Eye (tissue), 1 donor: ENCODE measurements at regions not wholly inside any gene's neighbourhood (a gene's known extent, or its start where the extent isn't known, plus 50 kb on each side); places are given as distances from the start of the nearest gene placed in this dataset.
A peak's percentile ranks its signal among the peaks of the same experiment; 100 is the strongest.

Source experiments
- DNase-seq: peaks from one replicate; pipeline ENCODE4 v3.0.0-alpha.2; 2015

GRCh38 chr10:10644676-10645385 is 372.8 kb upstream of the CELF2 start:
- peak; percentile 38 for DNase-seq

- DNase-seq, result no peak
These were observed 370.3 kb upstream of the CELF2 start for GRCh38 chr10:10647331-10647730.

- DNase-seq, result no peak
These were observed 360.4 kb upstream of the CELF2 start for GRCh38 chr10:10657139-10657760.

GRCh38 chr10:10658172-10658785 is 359.4 kb upstream of the CELF2 start:
- no peak for DNase-seq

- DNase-seq, result no peak
These were observed 357.6 kb upstream of the CELF2 start for GRCh38 chr10:10660054-10660453.

GRCh38 chr10:10661176-10661575 is 356.5 kb upstream of the CELF2 start:
- no peak for DNase-seq

GRCh38 chr10:10662716-10663408 is 354.8 kb upstream of the CELF2 start:
- peak; percentile 73 for DNase-seq

GRCh38 chr10:10663622-10664021 is 354.1 kb upstream of the CELF2 start:
- no peak for DNase-seq

GRCh38 chr10:10665750-10666149 is 351.9 kb upstream of the CELF2 start:
- no peak for DNase-seq

- DNase-seq, result no peak
These were observed 350.2 kb upstream of the CELF2 start for GRCh38 chr10:10667466-10667865.

GRCh38 chr10:10676972-10677371 is 340.7 kb upstream of the CELF2 start:
- no peak for DNase-seq

GRCh38 chr10:10677479-10677878 is 340.2 kb upstream of the CELF2 start:
- peak; percentile 89 for DNase-seq

GRCh38 chr10:10680496-10680895 is 337.2 kb upstream of the CELF2 start:
- no peak for DNase-seq

GRCh38 chr10:10684972-10685371 is 332.7 kb upstream of the CELF2 start:
- no peak for DNase-seq

- no peak for DNase-seq
These were observed 332.1 kb upstream of the CELF2 start for GRCh38 chr10:10685566-10685965.

- no peak for DNase-seq
These were observed 329.9 kb upstream of the CELF2 start for GRCh38 chr10:10687751-10688150.

GRCh38 chr10:10699427-10699826 is 318.2 kb upstream of the CELF2 start:
- DNase-seq, result no peak

- peak; percentile 71 for DNase-seq
These were observed 316.5 kb upstream of the CELF2 start for GRCh38 chr10:10701084-10701611.

GRCh38 chr10:10702211-10702610 is 315.5 kb upstream of the CELF2 start:
- peak; percentile 50 for DNase-seq

- DNase-seq, result peak; percentile 80
These were observed 314.3 kb upstream of the CELF2 start for GRCh38 chr10:10703382-10703781.

GRCh38 chr10:10712155-10712704 is 305.4 kb upstream of the CELF2 start:
- no peak for DNase-seq

- DNase-seq, result no peak
These were observed 303.3 kb upstream of the CELF2 start for GRCh38 chr10:10714327-10714726.

GRCh38 chr10:10716972-10717371 is 300.7 kb upstream of the CELF2 start:
- DNase-seq, result no peak
